ENCODE measurements at regions not wholly inside any gene's neighbourhood (a gene's known extent, or its start where the extent isn't known, plus 50 kb on each side); places are given as distances from the start of the nearest gene placed in this dataset.

DNA sequence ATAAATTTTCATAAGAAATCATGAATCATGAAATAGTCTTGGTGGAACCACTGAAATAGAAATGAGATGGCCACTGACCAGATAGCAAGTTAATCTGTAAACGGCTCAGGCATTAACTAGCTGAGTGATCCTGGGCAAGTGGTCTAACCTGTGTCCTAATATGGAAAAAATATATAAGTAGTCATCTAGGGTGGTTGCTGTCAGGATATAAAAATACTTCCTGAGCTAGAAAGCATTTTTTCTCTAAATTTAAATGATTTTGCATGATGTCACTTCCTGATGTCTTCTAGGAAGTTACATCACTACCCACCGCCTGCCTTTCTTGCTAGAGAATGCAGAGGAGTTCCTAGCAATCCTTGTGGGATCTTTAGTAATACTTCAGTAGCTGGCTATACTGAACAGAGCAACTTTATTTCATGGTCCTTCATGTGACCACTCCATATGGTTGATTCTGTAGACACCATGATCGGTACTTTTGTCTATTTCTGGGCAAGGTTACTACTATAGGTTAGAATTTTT is 228.1 kb upstream of the CEP162 start:
- H3K9me3 ChIP-seq (ENCODE audit: control insufficient read depth, insufficient read depth, low read depth, low read length), result no peaks in the 10 kb centered on the region
- H3K27ac ChIP-seq (ENCODE audit: low read length), result no peak overlapping the region
- H3K4me1 ChIP-seq (ENCODE audit: control insufficient read depth, insufficient read depth, low read length), result no peaks in the 10 kb centered on the region
- CTCF ChIA-PET, result no interaction called here
- no TSS peak for BruUV-seq (replicated peaks)
- intact Hi-C loops (cut with micrococcal nuclease; ENCODE audit: unreplicated experiment) (no loop called here), in situ Hi-C loops (cut with HindIII; ENCODE audit: low pct_unique_long_range_greater_than_20kb, low sequenced_read_pairs) (no loop called here)
- ATAC-seq, result no peak
- TF ChIP-seq, protein P1, sequence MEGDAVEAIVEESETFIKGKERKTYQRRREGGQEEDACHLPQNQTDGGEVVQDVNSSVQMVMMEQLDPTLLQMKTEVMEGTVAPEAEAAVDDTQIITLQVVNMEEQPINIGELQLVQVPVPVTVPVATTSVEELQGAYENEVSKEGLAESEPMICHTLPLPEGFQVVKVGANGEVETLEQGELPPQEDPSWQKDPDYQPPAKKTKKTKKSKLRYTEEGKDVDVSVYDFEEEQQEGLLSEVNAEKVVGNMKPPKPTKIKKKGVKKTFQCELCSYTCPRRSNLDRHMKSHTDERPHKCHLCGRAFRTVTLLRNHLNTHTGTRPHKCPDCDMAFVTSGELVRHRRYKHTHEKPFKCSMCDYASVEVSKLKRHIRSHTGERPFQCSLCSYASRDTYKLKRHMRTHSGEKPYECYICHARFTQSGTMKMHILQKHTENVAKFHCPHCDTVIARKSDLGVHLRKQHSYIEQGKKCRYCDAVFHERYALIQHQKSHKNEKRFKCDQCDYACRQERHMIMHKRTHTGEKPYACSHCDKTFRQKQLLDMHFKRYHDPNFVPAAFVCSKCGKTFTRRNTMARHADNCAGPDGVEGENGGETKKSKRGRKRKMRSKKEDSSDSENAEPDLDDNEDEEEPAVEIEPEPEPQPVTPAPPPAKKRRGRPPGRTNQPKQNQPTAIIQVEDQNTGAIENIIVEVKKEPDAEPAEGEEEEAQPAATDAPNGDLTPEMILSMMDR (IDR thresholded peaks at IDR 0.05), result no peak
- no peak for TF ChIP-seq POLR2AphosphoS5 (IDR thresholded peaks at IDR 0.05; ENCODE audit: low read depth, low read length)
- TF ChIP-seq TCF7L2 (IDR thresholded peaks at IDR 0.05; ENCODE audit: low read depth, low read length), result no peak
- no peak for TF ChIP-seq SIN3A (IDR thresholded peaks at IDR 0.05; ENCODE audit: borderline replicate concordance, insufficient read depth, low read depth, low read length)
- TF ChIP-seq, protein P2, sequence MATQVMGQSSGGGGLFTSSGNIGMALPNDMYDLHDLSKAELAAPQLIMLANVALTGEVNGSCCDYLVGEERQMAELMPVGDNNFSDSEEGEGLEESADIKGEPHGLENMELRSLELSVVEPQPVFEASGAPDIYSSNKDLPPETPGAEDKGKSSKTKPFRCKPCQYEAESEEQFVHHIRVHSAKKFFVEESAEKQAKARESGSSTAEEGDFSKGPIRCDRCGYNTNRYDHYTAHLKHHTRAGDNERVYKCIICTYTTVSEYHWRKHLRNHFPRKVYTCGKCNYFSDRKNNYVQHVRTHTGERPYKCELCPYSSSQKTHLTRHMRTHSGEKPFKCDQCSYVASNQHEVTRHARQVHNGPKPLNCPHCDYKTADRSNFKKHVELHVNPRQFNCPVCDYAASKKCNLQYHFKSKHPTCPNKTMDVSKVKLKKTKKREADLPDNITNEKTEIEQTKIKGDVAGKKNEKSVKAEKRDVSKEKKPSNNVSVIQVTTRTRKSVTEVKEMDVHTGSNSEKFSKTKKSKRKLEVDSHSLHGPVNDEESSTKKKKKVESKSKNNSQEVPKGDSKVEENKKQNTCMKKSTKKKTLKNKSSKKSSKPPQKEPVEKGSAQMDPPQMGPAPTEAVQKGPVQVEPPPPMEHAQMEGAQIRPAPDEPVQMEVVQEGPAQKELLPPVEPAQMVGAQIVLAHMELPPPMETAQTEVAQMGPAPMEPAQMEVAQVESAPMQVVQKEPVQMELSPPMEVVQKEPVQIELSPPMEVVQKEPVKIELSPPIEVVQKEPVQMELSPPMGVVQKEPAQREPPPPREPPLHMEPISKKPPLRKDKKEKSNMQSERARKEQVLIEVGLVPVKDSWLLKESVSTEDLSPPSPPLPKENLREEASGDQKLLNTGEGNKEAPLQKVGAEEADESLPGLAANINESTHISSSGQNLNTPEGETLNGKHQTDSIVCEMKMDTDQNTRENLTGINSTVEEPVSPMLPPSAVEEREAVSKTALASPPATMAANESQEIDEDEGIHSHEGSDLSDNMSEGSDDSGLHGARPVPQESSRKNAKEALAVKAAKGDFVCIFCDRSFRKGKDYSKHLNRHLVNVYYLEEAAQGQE (IDR thresholded peaks at IDR 0.05; ENCODE audit: insufficient read depth in 1 of 2, low read depth in 2 of 2, low read length in 1 of 2), result no peak
- H3K4me3 ChIP-seq (ENCODE audit: low read depth in 2 of 2, low read length in 2 of 2), result no peak overlapping the region
- no peaks in the 10 kb centered on the region for H3K27me3 ChIP-seq (ENCODE audit: control insufficient read depth, insufficient read depth, low read length)
- DNase-seq (ENCODE audit: low read depth, low spot score), result no peak
- no peaks in the 10 kb centered on the region; the same call in 1 of the 2 replicates for H3K36me3 ChIP-seq (ENCODE audit: control insufficient read depth, insufficient read depth, low read length)
- POLR2A ChIA-PET, result no interaction called here

DNA sequence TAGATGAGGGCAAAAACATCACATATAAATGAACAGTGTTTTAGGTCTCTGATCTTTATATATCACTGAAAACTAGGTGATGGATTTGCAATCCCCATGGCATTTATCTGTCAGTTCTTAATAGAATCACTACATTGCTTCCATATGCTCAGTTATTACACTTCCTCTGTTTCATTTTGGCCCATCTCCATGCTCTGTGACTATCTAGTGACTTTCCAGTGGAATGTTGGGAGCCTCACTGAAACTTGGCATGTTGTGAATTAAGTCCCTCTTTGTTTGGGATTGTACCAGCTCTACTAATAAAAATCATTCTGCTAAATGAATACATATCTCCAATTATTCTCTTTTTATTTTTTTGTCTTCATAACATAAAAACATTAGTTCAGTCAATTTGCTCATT is 226.1 kb upstream of the CEP162 start:
- DNase-seq (ENCODE audit: low read depth, low spot score) (no peak), ATAC-seq (no peak)
- H3K4me1 ChIP-seq (ENCODE audit: control insufficient read depth, insufficient read depth, low read length), result no peaks in the 10 kb centered on the region
- intact Hi-C loops (cut with micrococcal nuclease; ENCODE audit: unreplicated experiment) (no loop called here), in situ Hi-C loops (cut with HindIII; ENCODE audit: low pct_unique_long_range_greater_than_20kb, low sequenced_read_pairs) (no loop called here)
- H3K4me3 ChIP-seq (ENCODE audit: low read depth in 2 of 2, low read length in 2 of 2), result no peak overlapping the region
- ChIA-PET POLR2A (no interaction called here), CTCF (no interaction called here)
- H3K9me3 ChIP-seq (ENCODE audit: control insufficient read depth, insufficient read depth, low read depth, low read length), result no peaks in the 10 kb centered on the region
- TF ChIP-seq, protein P1 (IDR thresholded peaks at IDR 0.05), result no peak
- TF ChIP-seq SIN3A (IDR thresholded peaks at IDR 0.05; ENCODE audit: borderline replicate concordance, insufficient read depth, low read depth, low read length), result no peak
- no peak for TF ChIP-seq TCF7L2 (IDR thresholded peaks at IDR 0.05; ENCODE audit: low read depth, low read length)
- no peak for TF ChIP-seq POLR2AphosphoS5 (IDR thresholded peaks at IDR 0.05; ENCODE audit: low read depth, low read length)
- TF ChIP-seq, protein P2 (IDR thresholded peaks at IDR 0.05; ENCODE audit: insufficient read depth in 1 of 2, low read depth in 2 of 2, low read length in 1 of 2), result no peak
- H3K27ac ChIP-seq (ENCODE audit: low read length), result no peak overlapping the region
- no TSS peak for BruUV-seq (replicated peaks)
- H3K27me3 ChIP-seq (ENCODE audit: control insufficient read depth, insufficient read depth, low read length), result no peaks in the 10 kb centered on the region
- no peaks in the 10 kb centered on the region; the same call in 1 of the 2 replicates for H3K36me3 ChIP-seq (ENCODE audit: control insufficient read depth, insufficient read depth, low read length)
